Loucy (cell line): ENCODE measurements at regions not wholly inside any gene's neighbourhood (a gene's known extent, or its start where the extent isn't known, plus 50 kb on each side); places are given as distances from the start of the nearest gene placed in this dataset.

Source experiments
- EZH2phosphoT487 ChIP-seq: fragments of 200-600 bp; IDR thresholded peaks from 2 replicates; pipeline ENCODE4 v1.6.1; 2018; ENCODE audit warnings: antibody characterized with exemption, mild to moderate bottlenecking, moderate library complexity, borderline replicate concordance
- TF ChIP-seq, protein P1 (sequence below): fragments of 200-600 bp; sonication (generic); conservative IDR thresholded peaks from 2 replicates; pipeline ENCODE4 v1.5.1; 2014; ENCODE audit warnings: mild to moderate bottlenecking, antibody characterized with exemption, low read length

DNA sequence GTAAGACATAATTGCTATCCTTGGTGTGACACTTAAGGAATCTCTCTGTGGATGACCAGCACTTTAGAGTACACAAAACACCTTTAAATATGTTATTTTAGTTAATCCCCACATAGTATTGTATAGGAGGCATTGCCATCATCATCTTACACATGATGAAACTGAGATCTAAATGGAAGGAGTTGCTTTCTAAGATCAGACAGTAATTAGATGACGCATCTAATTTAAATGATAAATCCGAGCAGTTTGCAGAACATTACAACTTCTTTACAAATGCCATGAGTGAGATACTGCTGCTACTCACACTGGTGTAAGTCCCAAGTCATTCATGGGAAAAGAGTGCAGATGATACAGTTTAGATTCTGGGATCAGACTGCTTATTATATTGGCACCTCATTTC is 431.9 kb downstream of the MFSD1 start:
- TF ChIP-seq, protein P1, sequence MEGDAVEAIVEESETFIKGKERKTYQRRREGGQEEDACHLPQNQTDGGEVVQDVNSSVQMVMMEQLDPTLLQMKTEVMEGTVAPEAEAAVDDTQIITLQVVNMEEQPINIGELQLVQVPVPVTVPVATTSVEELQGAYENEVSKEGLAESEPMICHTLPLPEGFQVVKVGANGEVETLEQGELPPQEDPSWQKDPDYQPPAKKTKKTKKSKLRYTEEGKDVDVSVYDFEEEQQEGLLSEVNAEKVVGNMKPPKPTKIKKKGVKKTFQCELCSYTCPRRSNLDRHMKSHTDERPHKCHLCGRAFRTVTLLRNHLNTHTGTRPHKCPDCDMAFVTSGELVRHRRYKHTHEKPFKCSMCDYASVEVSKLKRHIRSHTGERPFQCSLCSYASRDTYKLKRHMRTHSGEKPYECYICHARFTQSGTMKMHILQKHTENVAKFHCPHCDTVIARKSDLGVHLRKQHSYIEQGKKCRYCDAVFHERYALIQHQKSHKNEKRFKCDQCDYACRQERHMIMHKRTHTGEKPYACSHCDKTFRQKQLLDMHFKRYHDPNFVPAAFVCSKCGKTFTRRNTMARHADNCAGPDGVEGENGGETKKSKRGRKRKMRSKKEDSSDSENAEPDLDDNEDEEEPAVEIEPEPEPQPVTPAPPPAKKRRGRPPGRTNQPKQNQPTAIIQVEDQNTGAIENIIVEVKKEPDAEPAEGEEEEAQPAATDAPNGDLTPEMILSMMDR, result no peak
- no peak for TF ChIP-seq EZH2phosphoT487
